GM21528 (cell line): ENCODE measurements at regions not wholly inside any gene's neighbourhood (a gene's known extent, or its start where the extent isn't known, plus 50 kb on each side); places are given as distances from the start of the nearest gene placed in this dataset.

ENCODE experiments used
- ATAC-seq: cut with Tn5 transposase; IDR thresholded peaks from one replicate; pipeline ENCODE4 v1.9.1; 2021; ENCODE audit warnings: mild to moderate bottlenecking, moderate library complexity; ENCODE audit not compliant: unreplicated experiment, low FRiP score

GRCh38 chr7:52091101-52091500 is 774.5 kb upstream of the COBL start:
- no peak for ATAC-seq

GRCh38 chr7:52088008-52088901 is 771.6 kb upstream of the COBL start:
- no peak for ATAC-seq

GRCh38 chr7:52085610-52086009 is 769.0 kb upstream of the COBL start:
- no peak for ATAC-seq

- no peak for ATAC-seq
Measured at GRCh38 chr7:52080493-52080892, 763.9 kb upstream of the COBL start.

GRCh38 chr7:52079726-52080125 is 763.1 kb upstream of the COBL start:
- no peak for ATAC-seq

- no peak for ATAC-seq
Measured at GRCh38 chr7:52077571-52077970, 761.0 kb upstream of the COBL start.

- ATAC-seq = no peak
Measured at GRCh38 chr7:52074912-52075311, 758.3 kb upstream of the COBL start.

GRCh38 chr7:52074071-52074470 is 757.5 kb upstream of the COBL start:
- ATAC-seq = no peak

GRCh38 chr7:52071744-52072143 is 755.1 kb upstream of the COBL start:
- ATAC-seq = no peak

GRCh38 chr7:52064493-52064892 is 747.9 kb upstream of the COBL start:
- ATAC-seq = no peak

GRCh38 chr7:52061666-52062065 is 745.1 kb upstream of the COBL start:
- no peak for ATAC-seq

- ATAC-seq = no peak
Measured at GRCh38 chr7:52053525-52053924, 736.9 kb upstream of the COBL start.

GRCh38 chr7:52030722-52031121 is 714.1 kb upstream of the COBL start:
- no peak for ATAC-seq

GRCh38 chr7:52026140-52026539 is 709.5 kb upstream of the COBL start:
- ATAC-seq = no peak

GRCh38 chr7:52021343-52021742 is 704.7 kb upstream of the COBL start:
- ATAC-seq = no peak

GRCh38 chr7:52018680-52019054 is 702.1 kb upstream of the COBL start:
- ATAC-seq = no peak

- ATAC-seq = no peak
Measured at GRCh38 chr7:52017802-52018679, 701.4 kb upstream of the COBL start.

GRCh38 chr7:52009181-52009580 is 692.6 kb upstream of the COBL start:
- no peak for ATAC-seq

GRCh38 chr7:52006674-52007073 is 690.1 kb upstream of the COBL start:
- no peak for ATAC-seq

GRCh38 chr7:52005613-52006012 is 689.0 kb upstream of the COBL start:
- ATAC-seq = no peak

GRCh38 chr7:51995596-51996179 is 679.1 kb upstream of the COBL start:
- no peak for ATAC-seq
